Medulla oblongata (tissue), 1 donor: ENCODE measurements at regions not wholly inside any gene's neighbourhood (a gene's known extent, or its start where the extent isn't known, plus 50 kb on each side); places are given as distances from the start of the nearest gene placed in this dataset.

Experiments used
- DNase-seq: peaks from one replicate; pipeline ENCODE4 v3.0.0-alpha.2; 2015; ENCODE audit errors: extremely low spot score

DNA sequence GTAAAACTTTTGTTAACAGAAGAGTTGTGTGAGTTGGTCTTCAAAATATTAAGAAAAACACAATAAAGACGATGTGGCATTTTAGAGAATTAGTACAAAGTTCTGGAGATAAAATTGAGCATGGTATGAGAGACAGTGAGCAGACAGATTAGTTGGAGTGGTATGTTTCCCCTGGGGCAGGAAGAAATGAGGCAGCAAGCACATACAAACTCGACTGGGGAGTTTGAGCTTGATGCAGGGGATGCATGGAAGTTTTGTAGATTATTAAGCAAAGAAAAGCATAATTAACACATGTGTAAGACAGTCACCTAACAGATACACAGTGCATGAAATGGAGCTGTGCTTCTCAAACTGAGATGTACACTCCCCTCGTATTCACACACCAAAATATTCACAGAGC is 58.1 kb upstream of the IL2 start:
- no peak for DNase-seq

DNA sequence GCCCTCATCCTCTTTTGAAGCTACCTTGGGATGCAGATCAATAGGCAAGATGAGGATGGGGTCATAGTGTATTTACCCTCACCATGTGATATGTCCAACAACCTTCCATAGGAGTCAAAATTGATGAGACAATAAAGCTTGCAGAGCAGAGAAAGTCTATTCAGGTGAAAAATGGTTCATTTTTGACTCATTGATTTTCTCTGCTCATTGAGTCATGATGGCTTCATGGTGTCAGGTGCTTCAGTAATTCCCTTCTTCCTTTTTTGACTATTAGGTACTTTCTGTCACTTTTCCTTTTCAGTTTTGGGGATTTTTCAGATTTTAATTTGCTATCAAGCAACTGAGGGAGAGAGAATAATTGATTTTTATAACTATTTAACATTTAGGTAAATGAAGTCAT is 55.9 kb upstream of the IL2 start:
- no peak for DNase-seq

DNA sequence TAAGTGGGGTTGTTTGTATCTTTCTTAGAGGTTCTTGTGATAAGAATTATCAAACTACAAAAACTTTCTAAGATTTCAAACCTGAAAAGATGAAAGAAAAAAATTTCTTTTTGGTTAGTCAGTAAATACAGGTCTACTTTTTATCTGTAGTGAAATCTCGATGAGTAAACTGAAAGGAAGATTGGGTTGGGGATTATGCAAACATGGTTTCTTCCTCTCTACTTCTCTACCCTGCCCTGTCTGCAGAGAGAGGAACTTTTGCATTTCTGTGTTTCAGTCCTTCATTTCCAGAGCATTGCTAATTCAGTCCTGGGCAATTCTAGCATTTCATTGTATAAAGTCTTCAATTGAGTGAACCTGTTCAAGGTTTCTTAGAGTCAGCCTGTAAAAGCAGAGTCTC is 51.6 kb upstream of the IL2 start:
- DNase-seq: no peak
